K562 (cell line): ENCODE measurements at regions not wholly inside any gene's neighbourhood (a gene's known extent, or its start where the extent isn't known, plus 50 kb on each side); places are given as distances from the start of the nearest gene placed in this dataset.

Source experiments
- BCL6 ChIP-seq: fragments of 250-450 bp; sonication (Bioruptor Pico); IDR thresholded peaks from 2 replicates; pipeline ENCODE4 v1.4.0; 2020
- BHLHE40 ChIP-seq: IDR thresholded peaks from 2 replicates; pipeline ENCODE4 v1.6.1; 2011; ENCODE audit warnings: low read length, improper control_type of control experiment
- C11orf30 ChIP-seq: fragments of 450-650 bp; IDR thresholded peaks from 2 replicates; pipeline ENCODE4 v1.6.1; 2016; ENCODE audit warnings: low read depth, mild to moderate bottlenecking
- CREB1 ChIP-seq, 2 experiments: sonication (generic) in 1 of 2; formaldehyde crosslinking in 1 of 2; IDR thresholded peaks; 2 replicates each; pipeline versions ENCODE4 v1.6.1 to v1.8.0; 2012 to 2022; ENCODE audit warnings: inconsistent platforms in 1 of 2, mild to moderate bottlenecking in 1 of 2, missing genetic modification reagents in 1 of 2, moderate library complexity in 1 of 2
- EP400 ChIP-seq: fragments of 450-650 bp; IDR thresholded peaks from 2 replicates; pipeline ENCODE4 v1.6.1; 2017; ENCODE audit warnings: antibody characterized with exemption, mild to moderate bottlenecking, moderate library complexity
- FOXA1 ChIP-seq: fragments of 450-650 bp; IDR thresholded peaks from 2 replicates; pipeline ENCODE4 v1.6.1; 2016; ENCODE audit warnings: mild to moderate bottlenecking, borderline replicate concordance
- FOXP1 ChIP-seq: sonication (generic); formaldehyde crosslinking; IDR thresholded peaks from 2 replicates; pipeline ENCODE4 v1.8.0; 2022; ENCODE audit warnings: mild to moderate bottlenecking, missing genetic modification reagents
- HLTF ChIP-seq: fragments of 450-650 bp; IDR thresholded peaks from 2 replicates; pipeline ENCODE4 v1.6.1; 2016
- ILF3 ChIP-seq: fragments of 450-650 bp; IDR thresholded peaks from 2 replicates; pipeline ENCODE4 v1.6.1; 2018; ENCODE audit warnings: antibody characterized with exemption, mild to moderate bottlenecking, moderate library complexity, borderline replicate concordance
- KDM5B ChIP-seq: fragments of 200-600 bp; sonication (generic); IDR thresholded peaks from 2 replicates; pipeline ENCODE4 v1.6.1; 2012; ENCODE audit warnings: low read depth, mild to moderate bottlenecking, moderate library complexity, low read length, control low read depth, inconsistent platforms; ENCODE audit not compliant: insufficient replicate concordance
- MAFK ChIP-seq: IDR thresholded peaks from 2 replicates; pipeline ENCODE4 v1.6.1; 2011; ENCODE audit warnings: low read length, improper control_type of control experiment
- NCOA4 ChIP-seq: fragments of 450-650 bp; IDR thresholded peaks from 2 replicates; pipeline ENCODE4 v1.6.1; 2018; ENCODE audit warnings: mild to moderate bottlenecking; ENCODE audit not compliant: partially characterized antibody
- PCBP2 ChIP-seq: fragments of 200-400 bp; formaldehyde crosslinking; IDR thresholded peaks from 2 replicates; pipeline ENCODE4 v1.6.1; 2018; ENCODE audit warnings: low read length, low read depth, mild to moderate bottlenecking, moderate library complexity; ENCODE audit not compliant: poor library complexity, severe bottlenecking
- RB1 ChIP-seq: fragments of 450-650 bp; IDR thresholded peaks from 2 replicates; pipeline ENCODE4 v1.6.1; 2017; ENCODE audit warnings: low read depth, mild to moderate bottlenecking
- SMAD1 ChIP-seq: fragments of 150-350 bp; IDR thresholded peaks from 2 replicates; pipeline ENCODE4 v1.6.1; 2014; ENCODE audit warnings: low read length, low read depth; ENCODE audit not compliant: partially characterized antibody
- SP2 ChIP-seq: IDR thresholded peaks from 2 replicates; pipeline ENCODE4 v1.6.1; 2011; ENCODE audit warnings: mild to moderate bottlenecking, low read depth, low read length, moderate library complexity; ENCODE audit not compliant: poor library complexity, severe bottlenecking; ENCODE audit errors: extremely low read depth
- TAF7 ChIP-seq: fragments of 450-650 bp; IDR thresholded peaks from 2 replicates; pipeline ENCODE4 v1.6.1; 2016; ENCODE audit warnings: missing genetic modification characterization, missing compliant biosample characterization
- U2AF1 ChIP-seq: fragments of 200-400 bp; formaldehyde crosslinking; optimal IDR thresholded peaks from 2 replicates; pipeline ENCODE3; 2017; ENCODE audit warnings: mild to moderate bottlenecking, low read depth, low read length, moderate library complexity
- U2AF2 ChIP-seq: fragments of 200-400 bp; formaldehyde crosslinking; optimal IDR thresholded peaks from 2 replicates; pipeline ENCODE3; 2017; ENCODE audit warnings: low read depth, mild to moderate bottlenecking, low read length
- ZNF133 ChIP-seq: fragments of 250-450 bp; sonication (Bioruptor Pico); IDR thresholded peaks from 2 replicates; pipeline ENCODE4 v1.4.0; 2020; ENCODE audit warnings: mild to moderate bottlenecking
- ZNF217 ChIP-seq: sonication (generic); formaldehyde crosslinking; IDR thresholded peaks from 2 replicates; pipeline ENCODE4 v1.8.0; 2022; ENCODE audit warnings: mild to moderate bottlenecking, missing genetic modification reagents
- ZNF316 ChIP-seq: fragments of 450-650 bp; IDR thresholded peaks from 2 replicates; pipeline ENCODE4 v1.6.1; 2016
- ZNF431 ChIP-seq: sonication (generic); formaldehyde crosslinking; IDR thresholded peaks from 2 replicates; pipeline ENCODE4 v1.8.0; 2022; ENCODE audit warnings: mild to moderate bottlenecking, missing genetic modification reagents
- ZNF589 ChIP-seq: fragments of 200-800 bp; sonication (Bioruptor generic); IDR thresholded peaks from 2 replicates; pipeline ENCODE4 v1.6.1; 2016; ENCODE audit warnings: low read depth, missing genetic modification characterization, missing compliant biosample characterization
- ZNF785 ChIP-seq: fragments of 250-450 bp; sonication (Bioruptor Pico); IDR thresholded peaks from 2 replicates; pipeline ENCODE4 v1.4.0; 2020; ENCODE audit warnings: mild to moderate bottlenecking
- ZSCAN32 ChIP-seq: fragments of 450-650 bp; formaldehyde crosslinking; IDR thresholded peaks from 2 replicates; pipeline ENCODE4 v1.4.0; 2020; ENCODE audit warnings: mild to moderate bottlenecking, moderate library complexity
- TF ChIP-seq, protein P1 (sequence below): fragments of 200-800 bp; sonication (Bioruptor generic); IDR thresholded peaks from 2 replicates; pipeline ENCODE4 v1.6.1; 2017; ENCODE audit warnings: missing genetic modification characterization, missing compliant biosample characterization
- TF ChIP-seq, protein P2 (sequence below): fragments of 250-450 bp; sonication (Bioruptor Pico); IDR thresholded peaks from 2 replicates; pipeline ENCODE4 v1.4.0; 2020
- TF ChIP-seq, protein P3 (sequence below), 2 experiments: IDR thresholded peaks; 2 replicates each; pipeline ENCODE4 v1.6.1; 2011; ENCODE audit warnings: borderline replicate concordance in 1 of 2, control low read depth in 1 of 2, low read depth in 1 of 2, low read length in 1 of 2, mild to moderate bottlenecking in 1 of 2, mixed read lengths in 1 of 2, moderate library complexity in 1 of 2; ENCODE audit not compliant: insufficient read depth in 1 of 2, insufficient read length in 1 of 2, poor library complexity in 1 of 2, severe bottlenecking in 1 of 2; ENCODE audit errors: extremely low read depth in 1 of 2

DNA sequence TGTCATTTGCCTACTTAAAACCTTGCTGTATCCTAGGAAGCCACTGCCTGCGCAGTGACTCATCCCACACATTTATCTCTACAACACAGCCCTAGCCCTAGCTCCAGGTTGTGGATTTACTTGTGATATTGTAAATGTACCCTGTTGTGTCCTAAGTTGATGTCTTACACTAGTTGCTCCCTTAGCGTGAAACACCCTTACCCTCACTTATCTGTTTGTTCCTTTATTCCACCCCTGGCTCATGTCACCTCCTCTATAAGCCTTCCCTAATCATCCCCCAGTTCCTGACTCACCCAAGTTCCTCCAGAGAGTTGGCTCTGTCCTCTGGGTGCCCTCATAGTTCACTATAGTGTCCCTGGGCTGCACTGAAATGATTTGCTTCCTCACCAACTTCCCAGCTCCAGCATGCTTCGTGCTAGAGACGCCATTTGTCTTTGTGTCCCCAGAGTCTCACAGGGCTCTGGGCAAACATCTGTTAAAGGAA, 431.8 kb upstream of the FAT3 start (continued):
- TF ChIP-seq CREB1 (IDR thresholded peaks at IDR 0.05) (no peak), CREB1 (CRISPR knock-in tag; IDR thresholded peaks at IDR 0.05) (no peak), ZNF316 (no peak), SMAD1 (no peak), ZNF431 (CRISPR knock-in tag) (no peak), KDM5B (no peak), ZNF785 (CRISPR knock-in tag) (no peak), C11orf30 (no peak), ZNF133 (CRISPR knock-in tag) (no peak), SP2 (no peak), NCOA4 (no peak), BCL6 (CRISPR knock-in tag) (no peak), ZNF217 (CRISPR knock-in tag) (no peak), TAF7 (no peak), U2AF1 (no peak), ZNF589 (peak; percentile 64), PCBP2 (no peak), FOXA1 (no peak), FOXP1 (CRISPR knock-in tag) (no peak), HLTF (no peak), U2AF2 (no peak), BHLHE40 (peak; percentile 16; the same call in 1 of the 2 replicates), ZSCAN32 (CRISPR knock-in tag) (no peak), ILF3 (no peak), EP400 (0 out of 2 replicates have a peak, but pooled peaks have one; percentile 30), RB1 (no peak), MAFK (no peak)
- TF ChIP-seq, protein P1, sequence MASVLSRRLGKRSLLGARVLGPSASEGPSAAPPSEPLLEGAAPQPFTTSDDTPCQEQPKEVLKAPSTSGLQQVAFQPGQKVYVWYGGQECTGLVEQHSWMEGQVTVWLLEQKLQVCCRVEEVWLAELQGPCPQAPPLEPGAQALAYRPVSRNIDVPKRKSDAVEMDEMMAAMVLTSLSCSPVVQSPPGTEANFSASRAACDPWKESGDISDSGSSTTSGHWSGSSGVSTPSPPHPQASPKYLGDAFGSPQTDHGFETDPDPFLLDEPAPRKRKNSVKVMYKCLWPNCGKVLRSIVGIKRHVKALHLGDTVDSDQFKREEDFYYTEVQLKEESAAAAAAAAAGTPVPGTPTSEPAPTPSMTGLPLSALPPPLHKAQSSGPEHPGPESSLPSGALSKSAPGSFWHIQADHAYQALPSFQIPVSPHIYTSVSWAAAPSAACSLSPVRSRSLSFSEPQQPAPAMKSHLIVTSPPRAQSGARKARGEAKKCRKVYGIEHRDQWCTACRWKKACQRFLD, result peak; percentile 61; the same call in 1 of the 2 replicates
- TF ChIP-seq, protein P2, sequence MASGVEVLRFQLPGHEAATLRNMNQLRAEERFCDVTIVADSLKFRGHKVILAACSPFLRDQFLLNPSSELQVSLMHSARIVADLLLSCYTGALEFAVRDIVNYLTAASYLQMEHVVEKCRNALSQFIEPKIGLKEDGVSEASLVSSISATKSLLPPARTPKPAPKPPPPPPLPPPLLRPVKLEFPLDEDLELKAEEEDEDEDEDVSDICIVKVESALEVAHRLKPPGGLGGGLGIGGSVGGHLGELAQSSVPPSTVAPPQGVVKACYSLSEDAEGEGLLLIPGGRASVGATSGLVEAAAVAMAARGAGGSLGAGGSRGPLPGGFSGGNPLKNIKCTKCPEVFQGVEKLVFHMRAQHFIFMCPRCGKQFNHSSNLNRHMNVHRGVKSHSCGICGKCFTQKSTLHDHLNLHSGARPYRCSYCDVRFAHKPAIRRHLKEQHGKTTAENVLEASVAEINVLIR, result no peak
- TF ChIP-seq, protein P3, sequence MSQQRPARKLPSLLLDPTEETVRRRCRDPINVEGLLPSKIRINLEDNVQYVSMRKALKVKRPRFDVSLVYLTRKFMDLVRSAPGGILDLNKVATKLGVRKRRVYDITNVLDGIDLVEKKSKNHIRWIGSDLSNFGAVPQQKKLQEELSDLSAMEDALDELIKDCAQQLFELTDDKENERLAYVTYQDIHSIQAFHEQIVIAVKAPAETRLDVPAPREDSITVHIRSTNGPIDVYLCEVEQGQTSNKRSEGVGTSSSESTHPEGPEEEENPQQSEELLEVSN (IDR thresholded peaks at IDR 0.05; ENCODE audit: borderline replicate concordance in 1 of 2, extremely low read depth in 1 of 2, insufficient read depth in 1 of 2, insufficient read length in 1 of 2, low read depth in 1 of 2, low read length in 1 of 2, poor library complexity in 1 of 2, severe bottlenecking in 1 of 2), result peak in 1 of 2 experiments; percentile 51
